ENCODE measurements at regions not wholly inside any gene's neighbourhood (a gene's known extent, or its start where the extent isn't known, plus 50 kb on each side); places are given as distances from the start of the nearest gene placed in this dataset.

DNA sequence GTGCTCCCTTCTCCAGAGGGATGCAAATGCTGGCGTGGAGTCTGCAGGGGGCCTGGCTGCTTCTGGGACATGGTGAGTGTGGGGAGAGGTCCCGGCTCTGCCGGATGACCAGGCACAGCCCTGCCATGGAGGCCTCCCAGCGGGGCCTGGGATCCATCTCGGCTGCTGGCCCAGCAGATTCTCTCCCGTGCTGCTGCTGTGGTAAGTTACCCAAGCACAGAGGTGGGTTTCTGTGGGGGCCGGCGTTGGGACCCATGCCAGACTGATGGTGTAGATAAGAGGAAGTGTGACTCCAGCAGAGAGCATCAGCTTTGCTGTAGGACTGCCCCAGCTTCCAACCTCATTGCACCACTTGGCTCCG is 147.5 kb upstream of the B3GAT1 start:
- TF ChIP-seq, protein P1, sequence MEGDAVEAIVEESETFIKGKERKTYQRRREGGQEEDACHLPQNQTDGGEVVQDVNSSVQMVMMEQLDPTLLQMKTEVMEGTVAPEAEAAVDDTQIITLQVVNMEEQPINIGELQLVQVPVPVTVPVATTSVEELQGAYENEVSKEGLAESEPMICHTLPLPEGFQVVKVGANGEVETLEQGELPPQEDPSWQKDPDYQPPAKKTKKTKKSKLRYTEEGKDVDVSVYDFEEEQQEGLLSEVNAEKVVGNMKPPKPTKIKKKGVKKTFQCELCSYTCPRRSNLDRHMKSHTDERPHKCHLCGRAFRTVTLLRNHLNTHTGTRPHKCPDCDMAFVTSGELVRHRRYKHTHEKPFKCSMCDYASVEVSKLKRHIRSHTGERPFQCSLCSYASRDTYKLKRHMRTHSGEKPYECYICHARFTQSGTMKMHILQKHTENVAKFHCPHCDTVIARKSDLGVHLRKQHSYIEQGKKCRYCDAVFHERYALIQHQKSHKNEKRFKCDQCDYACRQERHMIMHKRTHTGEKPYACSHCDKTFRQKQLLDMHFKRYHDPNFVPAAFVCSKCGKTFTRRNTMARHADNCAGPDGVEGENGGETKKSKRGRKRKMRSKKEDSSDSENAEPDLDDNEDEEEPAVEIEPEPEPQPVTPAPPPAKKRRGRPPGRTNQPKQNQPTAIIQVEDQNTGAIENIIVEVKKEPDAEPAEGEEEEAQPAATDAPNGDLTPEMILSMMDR (IDR thresholded peaks at IDR 0.05 in 4 of 5, conservative IDR thresholded peaks at IDR 0.05 in 1 of 5), result no peak
- no peak for TF ChIP-seq POLR2A (IDR thresholded peaks at IDR 0.05)
